GM19468 (cell line): ENCODE measurements at regions not wholly inside any gene's neighbourhood (a gene's known extent, or its start where the extent isn't known, plus 50 kb on each side); places are given as distances from the start of the nearest gene placed in this dataset.
"Not testable (repeated sequence)": the region's sequence is repeated elsewhere in the genome, so short reads cannot be mapped to it uniquely, and the experiment has no call there.

Source experiments
- ATAC-seq: cut with Tn5 transposase; IDR thresholded peaks from one replicate; pipeline ENCODE4 v1.9.1; 2021; ENCODE audit warnings: mild to moderate bottlenecking, moderate library complexity, moderate number of reproducible peaks; ENCODE audit not compliant: unreplicated experiment; ENCODE audit errors: extremely low read depth

- ATAC-seq: not testable (repeated sequence)
Measured at GRCh38 chr2:8145375-8145774, 536.5 kb upstream of the ID2 start.

- ATAC-seq: no peak
Measured at GRCh38 chr2:8146132-8147005, 535.5 kb upstream of the ID2 start.

- ATAC-seq: no peak
Measured at GRCh38 chr2:8148260-8149006, 533.4 kb upstream of the ID2 start.

GRCh38 chr2:8149007-8149405, 532.9 kb upstream of the ID2 start:
- ATAC-seq: no peak

DNA sequence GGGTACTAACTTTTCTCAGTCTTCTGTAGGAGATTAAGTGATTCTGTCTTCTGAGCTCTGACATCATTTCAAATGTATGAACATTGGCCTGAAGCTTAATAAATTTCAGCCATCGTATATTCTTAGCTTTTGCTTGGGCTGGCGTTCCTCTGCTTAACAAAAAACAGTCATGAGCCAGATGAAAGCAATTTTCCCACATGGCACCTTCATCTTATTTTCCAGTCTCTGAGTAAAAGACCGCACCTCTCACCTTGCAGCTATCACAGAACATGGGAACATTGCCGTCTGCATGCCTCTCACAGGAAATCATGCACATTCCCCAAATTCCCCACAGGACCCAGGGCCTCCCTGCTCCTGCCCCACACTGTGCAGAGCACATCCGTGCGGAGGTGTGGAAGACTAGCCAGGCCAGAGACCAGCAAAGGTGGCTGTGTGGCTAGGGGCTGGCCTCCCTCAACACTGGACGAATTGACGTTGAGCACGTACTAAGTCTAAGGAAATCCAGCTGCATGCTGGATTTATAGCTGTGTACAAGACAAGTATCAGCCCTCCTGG, 531.8 kb upstream of the ID2 start:
- no peak for ATAC-seq

GRCh38 chr2:8151888-8152287, 530.0 kb upstream of the ID2 start:
- ATAC-seq: no peak

- peak; percentile 92 for ATAC-seq
Measured at GRCh38 chr2:8152392-8153257, 529.2 kb upstream of the ID2 start.

GRCh38 chr2:8153258-8153718, 528.6 kb upstream of the ID2 start:
- ATAC-seq: no peak

- no peak for ATAC-seq
Measured at GRCh38 chr2:8154270-8154669, 527.6 kb upstream of the ID2 start.

DNA sequence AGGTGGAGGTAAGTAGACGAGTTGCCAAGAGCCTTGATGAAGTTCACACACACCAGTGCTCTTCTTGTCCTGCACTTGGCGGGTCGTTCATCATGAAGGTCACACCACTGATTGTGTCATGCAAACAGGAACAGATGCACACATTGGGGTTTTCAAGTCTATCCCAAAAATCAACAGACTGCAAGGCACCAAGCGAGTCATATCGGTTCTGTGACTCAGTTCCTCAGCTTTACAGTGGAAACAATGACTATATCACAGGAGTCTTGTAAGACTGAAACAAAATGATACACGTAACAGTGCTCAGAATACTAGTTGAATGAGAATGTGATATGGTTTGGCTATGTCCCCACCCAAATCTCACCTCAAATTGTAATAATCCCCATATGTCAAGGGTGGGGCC, 526.9 kb upstream of the ID2 start:
- no peak for ATAC-seq

DNA sequence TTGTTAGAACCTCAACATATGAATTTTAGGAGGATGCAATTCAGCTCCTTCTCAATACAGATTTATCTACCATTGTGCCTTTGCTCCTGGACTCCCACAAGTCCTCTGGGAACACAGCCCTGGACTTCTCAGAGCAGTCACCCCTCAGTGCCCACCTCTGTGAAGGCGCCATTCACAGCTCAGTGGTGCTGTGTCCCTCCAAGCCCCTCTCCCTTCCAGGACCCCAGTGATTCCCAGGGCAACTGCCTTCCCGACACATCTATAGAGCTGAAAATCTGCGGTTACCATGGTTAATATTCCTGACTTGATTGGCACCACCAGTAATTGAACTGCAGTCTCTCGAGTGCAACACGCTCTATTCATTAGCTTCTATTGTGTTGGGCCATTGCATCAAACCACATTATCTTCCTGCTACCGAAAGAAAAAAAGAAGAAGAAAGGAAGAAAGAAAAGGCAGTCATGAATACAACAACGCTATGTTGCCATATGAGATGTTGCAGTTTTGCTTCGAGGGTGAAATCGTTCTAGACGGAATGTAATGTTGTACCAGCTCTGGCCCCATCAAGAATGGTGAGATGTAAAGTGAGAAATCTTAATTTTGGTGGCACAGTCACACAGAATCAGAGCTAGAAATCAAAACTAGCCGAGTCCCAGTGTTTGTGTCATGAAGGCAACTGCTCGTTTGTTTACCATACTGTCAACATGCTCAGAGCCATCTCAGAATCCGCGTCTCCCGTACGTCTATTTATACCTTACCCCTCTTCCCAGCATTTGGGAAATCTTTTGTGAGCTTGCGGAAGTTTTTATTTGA, 524.0 kb upstream of the ID2 start:
- no peak for ATAC-seq

DNA sequence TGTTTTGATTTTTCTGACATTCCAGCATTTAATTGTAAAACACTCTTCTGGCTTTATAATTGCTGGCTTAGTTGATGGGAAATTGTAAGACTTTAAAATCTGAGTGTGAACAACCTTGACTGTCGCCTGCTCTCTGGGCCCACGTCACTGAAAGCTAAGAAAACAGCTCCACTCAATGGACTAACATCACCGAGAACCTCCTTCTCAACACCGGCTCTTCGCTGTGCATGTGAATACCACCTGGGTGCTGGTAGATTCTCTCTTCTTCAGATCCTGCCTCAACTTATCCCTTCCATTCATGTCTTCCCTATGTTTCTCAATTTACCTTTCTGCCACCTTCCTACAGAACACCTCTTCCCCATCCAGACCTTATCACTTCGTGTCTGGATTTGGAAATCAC, 523.1 kb upstream of the ID2 start:
- ATAC-seq: no peak

DNA sequence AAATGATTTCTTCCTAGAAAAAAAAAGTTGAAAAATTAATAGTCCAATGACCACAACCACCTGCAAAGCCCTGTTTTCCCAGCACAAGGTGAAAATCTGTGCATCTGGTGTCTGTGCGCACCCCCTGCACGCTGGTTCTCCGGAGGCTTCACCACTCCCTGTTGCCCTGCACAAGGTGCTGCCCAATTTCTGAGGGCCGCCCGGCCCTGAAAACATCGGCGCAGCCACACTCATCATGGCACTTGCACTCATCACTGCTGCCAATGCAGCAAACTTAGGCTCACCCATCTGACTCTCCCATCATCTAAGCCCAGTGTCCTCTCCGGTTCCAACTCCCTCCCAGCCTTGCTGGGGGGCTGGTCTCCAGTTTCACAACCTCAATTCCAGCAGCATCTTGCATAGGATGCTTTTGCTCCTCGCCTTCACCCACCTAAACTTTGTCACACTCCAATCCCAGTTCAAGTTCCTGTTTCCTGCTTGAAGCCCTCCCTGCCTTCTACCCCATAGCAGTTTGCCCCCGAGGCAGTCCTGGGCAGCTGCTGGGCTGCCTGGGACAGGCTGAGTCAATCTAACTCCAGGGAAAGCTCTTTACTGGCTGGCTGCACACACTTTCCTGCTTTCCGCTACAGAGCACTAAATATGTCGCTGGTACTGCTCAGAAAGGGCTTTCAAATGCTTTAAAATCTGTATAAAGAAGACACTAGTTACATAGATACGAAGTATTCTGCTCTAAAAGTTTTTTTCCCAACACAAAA, 522.5 kb upstream of the ID2 start:
- ATAC-seq: no peak

GRCh38 chr2:8159966-8160603, 521.8 kb upstream of the ID2 start:
- ATAC-seq: no peak

GRCh38 chr2:8160959-8161358, 520.9 kb upstream of the ID2 start:
- no peak for ATAC-seq

DNA sequence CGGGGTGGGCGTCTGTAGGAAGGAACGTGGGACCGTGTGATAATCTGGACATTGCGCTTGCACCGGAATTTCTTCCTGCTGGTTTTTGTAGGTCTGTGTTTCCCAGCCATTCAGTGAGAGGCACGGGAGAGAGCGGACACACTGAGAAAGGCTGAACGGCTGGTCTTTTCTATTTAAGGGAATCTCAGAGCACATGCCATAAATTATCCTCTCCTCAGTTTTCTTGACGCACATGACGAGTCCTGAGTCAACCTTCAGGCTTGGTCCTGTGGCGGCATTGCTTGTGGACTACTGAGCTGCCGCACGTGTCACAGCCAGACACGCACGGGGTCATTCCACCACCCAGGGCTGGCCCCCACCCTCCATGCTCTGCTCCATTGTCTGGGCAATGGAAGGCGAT, 519.3 kb upstream of the ID2 start:
- ATAC-seq: no peak

DNA sequence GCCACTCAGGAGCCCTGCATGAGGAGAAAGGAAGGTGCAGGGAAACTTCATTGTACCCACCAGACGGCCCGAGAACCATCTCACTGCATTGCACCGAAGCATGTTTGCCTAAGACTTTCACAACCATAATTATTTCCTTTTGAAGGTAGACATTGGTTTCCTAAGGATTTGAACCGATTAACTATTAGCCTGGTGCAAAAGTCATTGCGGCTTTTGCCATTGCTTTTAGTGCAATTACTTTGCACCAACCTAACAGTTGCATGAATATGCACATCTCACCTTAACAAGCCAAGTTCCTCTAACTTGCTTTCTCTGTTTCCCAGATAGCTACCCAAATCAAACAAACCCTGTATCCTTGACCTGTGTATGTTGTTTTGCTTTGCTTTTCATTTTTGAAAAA, 516.3 kb upstream of the ID2 start:
- no peak for ATAC-seq

- no peak for ATAC-seq
Measured at GRCh38 chr2:8168022-8168717, 513.7 kb upstream of the ID2 start.
